ENCODE measurements at regions not wholly inside any gene's neighbourhood (a gene's known extent, or its start where the extent isn't known, plus 50 kb on each side); places are given as distances from the start of the nearest gene placed in this dataset.
"Not testable (repeated sequence)": the region's sequence is repeated elsewhere in the genome, so short reads cannot be mapped to it uniquely, and the experiment has no call there.

- not testable (repeated sequence) for H3K4me3 Mint-ChIP-seq; H3K36me3 Mint-ChIP-seq; H3K9me3 Mint-ChIP-seq; ATAC-seq; H3K27ac Mint-ChIP-seq; DNase-seq (ENCODE audit: low spot score in 2 of 2); H3K4me1 Mint-ChIP-seq
Observed at GRCh38 chrY:56677444-56677843, 31055.5 kb downstream of the CDY1 start.

GRCh38 chrY:56678046-56678626, 31056.2 kb downstream of the CDY1 start:
- not testable (repeated sequence) for H3K4me1 Mint-ChIP-seq; DNase-seq (ENCODE audit: low spot score in 2 of 2); H3K4me3 Mint-ChIP-seq; ATAC-seq; H3K9me3 Mint-ChIP-seq; H3K36me3 Mint-ChIP-seq; H3K27ac Mint-ChIP-seq

- not testable (repeated sequence) for H3K4me1 Mint-ChIP-seq, H3K27ac Mint-ChIP-seq, ATAC-seq, H3K9me3 Mint-ChIP-seq, H3K36me3 Mint-ChIP-seq, H3K4me3 Mint-ChIP-seq
- DNase-seq (ENCODE audit: low spot score in 2 of 2), result peak; percentile 33 to 88
Observed at GRCh38 chrY:56685381-56685780, 31063.5 kb downstream of the CDY1 start.
